ENCODE measurements at regions not wholly inside any gene's neighbourhood (a gene's known extent, or its start where the extent isn't known, plus 50 kb on each side); places are given as distances from the start of the nearest gene placed in this dataset.

DNA sequence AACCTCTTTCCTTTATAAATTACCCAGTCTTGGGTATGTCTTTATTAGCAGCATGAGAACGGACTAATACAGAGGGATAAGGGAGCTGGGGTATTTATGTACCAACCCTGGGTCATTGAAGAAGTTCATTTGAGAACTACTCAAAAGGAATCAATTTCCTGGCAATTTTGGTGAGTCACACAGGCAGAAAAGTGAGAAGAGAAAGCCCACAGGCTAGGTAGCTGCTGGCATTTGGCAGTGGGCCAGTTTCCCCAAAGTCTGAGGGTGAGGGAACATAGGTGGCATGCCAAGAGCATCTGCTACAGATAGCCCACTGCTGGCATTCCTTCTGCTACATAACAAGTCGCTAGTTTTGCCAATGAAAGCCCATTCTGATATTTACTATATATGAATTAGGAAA, 411.2 kb downstream of the MID1IP1 start:
- DNase-seq (ENCODE audit: low read depth in 2 of 2, low spot score in 1 of 2) = no peak

DNA sequence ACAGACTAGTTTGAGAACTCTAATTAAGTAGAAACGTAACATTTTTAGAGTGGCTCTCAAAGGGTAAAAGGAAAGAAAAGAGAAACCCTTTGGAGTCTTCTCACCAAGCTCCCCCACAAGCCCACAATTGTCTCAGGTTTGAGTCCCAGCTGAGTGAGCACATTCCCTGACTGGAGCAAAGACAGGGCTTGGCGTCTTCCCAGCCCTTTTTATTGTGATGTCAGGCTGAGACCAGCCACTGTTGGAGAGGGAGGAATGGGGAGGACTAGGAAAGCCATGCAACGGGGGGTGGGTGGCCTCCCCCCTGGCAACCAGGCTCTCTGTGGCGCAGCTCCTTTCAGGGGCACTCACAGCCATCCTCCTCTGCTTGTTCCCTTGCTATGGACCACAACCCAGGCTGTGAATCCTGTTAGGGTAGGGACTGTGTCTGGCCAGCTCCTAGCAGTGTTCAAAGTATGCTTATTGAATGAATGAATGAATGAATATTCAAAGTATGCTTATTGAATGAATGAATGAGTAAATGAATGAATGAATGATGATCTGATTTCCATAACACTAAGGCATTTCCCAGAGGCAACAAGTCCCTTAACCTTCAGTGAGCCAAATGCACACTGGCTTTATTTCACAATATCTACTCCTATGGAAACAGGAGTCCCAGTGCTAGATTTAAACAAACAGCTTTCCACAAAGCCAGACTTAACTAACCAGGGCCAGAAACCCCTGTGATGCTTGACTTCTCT, 413.3 kb downstream of the MID1IP1 start:
- DNase-seq (ENCODE audit: low read depth in 2 of 2, low spot score in 1 of 2) = no peak

DNA sequence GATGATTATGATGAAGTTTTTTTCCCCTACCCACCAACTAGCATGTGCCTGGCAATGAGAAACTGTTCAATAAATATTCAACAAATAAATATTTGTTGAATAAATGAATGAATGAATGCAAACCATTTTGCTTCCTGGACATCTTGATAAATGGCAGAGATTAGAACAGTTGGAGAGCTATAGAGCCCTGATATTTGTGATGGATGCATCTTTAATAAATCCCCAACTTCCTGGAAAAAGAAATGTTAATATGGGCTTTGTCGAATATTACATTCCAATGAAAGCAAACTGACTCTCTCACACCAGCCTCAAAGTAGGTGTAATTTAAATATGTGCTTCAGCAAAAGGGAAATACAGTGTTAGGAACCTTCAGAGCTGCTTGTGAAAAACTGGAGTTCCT, 419.7 kb downstream of the MID1IP1 start:
- DNase-seq (ENCODE audit: low read depth in 2 of 2, low spot score in 1 of 2) = no peak

DNA sequence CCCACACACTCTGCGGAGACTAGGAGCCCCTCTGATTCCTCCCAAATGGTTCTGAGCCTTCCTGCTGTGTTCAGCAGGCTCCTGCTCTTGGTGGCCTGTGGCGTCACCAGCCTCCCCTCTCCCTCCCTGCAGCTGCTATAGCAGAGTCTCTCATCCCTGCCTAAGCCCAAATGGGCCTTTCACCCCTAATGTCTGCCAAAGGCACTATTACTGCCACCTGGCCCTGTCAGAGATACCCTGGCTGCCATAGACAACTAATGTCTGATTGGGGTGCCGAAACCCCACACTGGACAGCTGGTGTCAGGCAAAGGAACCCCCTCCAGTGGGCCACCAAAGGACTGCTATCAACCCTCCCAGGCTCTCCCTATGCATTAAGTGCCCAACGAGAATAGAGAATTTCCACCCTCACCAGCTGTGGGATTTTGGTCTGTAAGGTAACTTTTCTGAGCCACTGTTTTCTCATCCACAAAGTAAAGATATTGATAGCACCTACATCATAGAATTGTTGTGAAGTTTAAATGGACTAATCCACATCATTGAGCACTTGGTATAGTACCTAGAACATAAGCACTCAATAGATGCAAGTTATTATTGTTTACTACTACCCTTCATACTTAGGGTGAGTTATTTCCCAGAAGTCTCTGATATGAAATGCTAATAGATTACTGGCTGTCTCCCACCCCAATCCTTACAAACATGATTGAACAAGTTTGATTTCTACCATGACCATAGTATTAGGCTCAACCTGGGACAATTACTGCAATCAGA, 421.3 kb downstream of the MID1IP1 start:
- no peak for DNase-seq (ENCODE audit: low read depth in 2 of 2, low spot score in 1 of 2)

DNA sequence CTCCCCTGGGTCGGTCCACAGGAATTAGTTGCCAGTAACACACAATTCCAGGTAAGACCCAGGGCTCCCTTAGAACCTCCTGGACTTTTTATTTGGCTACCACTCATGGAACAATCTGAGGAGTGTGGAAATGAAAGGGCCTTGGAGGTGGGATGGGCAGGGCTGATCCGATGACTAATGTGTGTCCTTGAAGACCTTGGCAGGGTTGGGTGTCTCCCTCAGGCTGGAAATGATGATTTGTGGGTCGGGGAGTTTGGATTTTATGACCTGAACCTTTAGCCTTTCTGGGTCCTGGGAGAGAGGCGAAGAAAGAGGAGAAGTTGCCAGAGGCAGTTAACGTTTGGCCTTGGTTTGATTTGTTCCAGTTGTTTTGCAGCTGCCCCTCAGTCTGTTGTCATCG, 425.0 kb downstream of the MID1IP1 start:
- no peak for DNase-seq (ENCODE audit: low read depth in 2 of 2, low spot score in 1 of 2)

DNA sequence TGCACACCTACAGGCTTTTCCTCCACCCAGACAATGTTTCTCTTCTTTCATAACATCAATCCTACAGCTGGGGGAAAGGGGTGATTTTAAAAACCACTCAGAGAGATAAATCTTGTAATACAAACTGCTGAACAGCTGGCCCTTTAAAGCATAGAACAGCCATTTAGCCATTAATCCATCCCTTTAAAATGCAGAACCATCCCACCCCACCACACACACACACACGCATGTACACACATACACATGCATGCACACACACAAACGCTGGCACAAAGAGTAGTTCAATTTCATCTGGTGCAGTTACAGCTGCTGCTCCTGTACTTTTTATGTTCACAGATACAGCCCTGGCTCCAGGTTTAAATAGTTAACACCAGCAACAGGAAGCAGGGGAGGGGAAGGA, 426.1 kb downstream of the MID1IP1 start:
- DNase-seq (ENCODE audit: low read depth in 2 of 2, low spot score in 1 of 2) = no peak

DNA sequence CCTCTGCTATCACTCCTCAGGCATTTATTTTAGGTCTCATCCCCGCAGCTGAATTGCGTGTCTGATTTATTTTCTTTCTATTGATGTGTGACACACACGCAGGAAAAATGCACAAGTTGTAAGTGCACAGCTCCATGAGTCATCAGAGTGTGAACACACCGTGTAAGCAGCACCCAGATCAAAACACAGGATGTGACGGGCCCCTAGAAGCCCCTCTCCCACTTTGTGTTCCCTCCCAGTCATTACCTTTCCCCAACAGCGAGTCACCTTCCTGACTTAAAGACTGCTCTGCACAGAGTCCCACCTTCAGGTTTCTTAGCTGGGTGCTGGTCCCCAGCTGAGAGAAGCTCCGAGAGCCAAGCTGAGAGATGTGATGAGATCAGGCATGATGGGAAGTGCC, 436.7 kb downstream of the MID1IP1 start:
- no peak for DNase-seq (ENCODE audit: low read depth in 2 of 2, low spot score in 1 of 2)

DNA sequence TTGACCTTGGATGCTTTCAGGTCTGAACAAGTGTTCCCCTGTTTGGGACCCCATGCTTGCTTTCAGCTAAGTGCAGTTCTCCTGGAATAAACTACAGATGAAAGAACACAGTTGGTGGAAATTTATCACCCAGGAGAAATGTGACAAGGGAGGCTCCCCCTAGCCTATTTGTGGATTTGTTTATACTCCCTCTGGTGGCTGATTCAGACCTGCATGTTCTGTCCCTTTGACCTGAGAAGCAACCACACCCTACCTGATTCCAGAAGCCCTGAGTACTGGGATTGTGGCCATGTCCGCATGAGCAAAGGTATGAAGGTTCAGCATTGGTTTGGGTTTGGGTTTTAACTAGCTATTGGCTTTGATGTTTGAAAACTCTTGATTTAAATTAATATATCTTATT, 440.9 kb downstream of the MID1IP1 start:
- no peak for DNase-seq (ENCODE audit: low read depth in 2 of 2, low spot score in 1 of 2)

DNA sequence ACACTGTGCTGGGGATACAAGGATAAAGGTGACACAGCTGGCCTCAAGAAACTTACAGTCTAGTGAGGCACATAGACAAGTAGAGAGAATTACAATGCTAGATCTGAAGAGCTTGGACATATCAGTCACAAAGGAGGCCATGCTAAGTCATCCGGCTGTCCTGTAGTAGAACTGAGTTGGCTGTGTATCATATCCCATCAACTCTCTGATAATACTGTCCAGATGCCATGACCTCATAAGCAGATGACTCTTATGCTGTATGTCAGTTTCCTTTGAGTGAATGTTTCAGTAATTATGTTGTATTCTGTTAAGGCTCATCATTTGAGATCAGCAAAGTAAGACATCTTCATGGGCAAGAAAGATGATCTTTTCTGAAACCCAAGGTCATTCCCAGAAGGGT, 442.9 kb downstream of the MID1IP1 start:
- no peak for DNase-seq (ENCODE audit: low read depth in 2 of 2, low spot score in 1 of 2)

DNA sequence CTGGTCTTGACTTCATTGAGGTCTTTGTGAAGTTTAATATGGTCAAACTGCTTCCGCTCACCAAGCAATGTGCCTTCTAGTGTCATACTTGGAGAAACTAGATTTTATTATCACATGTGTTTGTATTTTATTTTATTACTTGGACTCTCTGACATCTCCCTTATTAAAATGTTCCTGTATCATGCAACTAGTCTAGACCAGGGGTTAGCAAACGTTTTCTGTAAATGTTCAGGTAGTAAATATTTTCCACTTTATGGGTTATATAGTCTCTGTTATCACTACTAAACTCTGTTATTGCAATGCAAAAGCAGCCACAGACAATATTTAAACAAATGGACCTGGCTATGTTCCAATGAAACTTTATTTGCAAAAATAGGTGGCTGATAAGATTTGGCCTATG, 443.8 kb downstream of the MID1IP1 start:
- DNase-seq (ENCODE audit: low read depth in 2 of 2, low spot score in 1 of 2) = no peak

DNA sequence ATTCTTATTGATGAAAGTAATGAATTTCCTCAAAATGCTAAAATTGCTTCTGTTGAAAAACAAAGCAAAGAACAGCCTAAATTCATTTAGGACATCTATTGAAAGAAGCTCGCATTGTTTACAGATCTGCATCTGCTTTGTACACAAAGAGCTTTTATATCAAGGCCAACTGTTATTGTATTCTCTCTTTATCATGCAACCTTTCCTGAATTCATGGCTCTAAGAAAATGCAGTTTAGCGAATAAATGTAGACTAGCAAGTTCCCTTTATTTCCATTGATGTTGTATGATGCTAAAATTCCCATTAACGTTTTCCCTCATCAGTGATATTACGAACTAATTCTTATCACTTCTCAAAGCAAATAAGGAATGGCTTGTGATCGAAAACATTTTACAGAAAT, 446.3 kb downstream of the MID1IP1 start:
- DNase-seq (ENCODE audit: low read depth in 2 of 2, low spot score in 1 of 2) = no peak

DNA sequence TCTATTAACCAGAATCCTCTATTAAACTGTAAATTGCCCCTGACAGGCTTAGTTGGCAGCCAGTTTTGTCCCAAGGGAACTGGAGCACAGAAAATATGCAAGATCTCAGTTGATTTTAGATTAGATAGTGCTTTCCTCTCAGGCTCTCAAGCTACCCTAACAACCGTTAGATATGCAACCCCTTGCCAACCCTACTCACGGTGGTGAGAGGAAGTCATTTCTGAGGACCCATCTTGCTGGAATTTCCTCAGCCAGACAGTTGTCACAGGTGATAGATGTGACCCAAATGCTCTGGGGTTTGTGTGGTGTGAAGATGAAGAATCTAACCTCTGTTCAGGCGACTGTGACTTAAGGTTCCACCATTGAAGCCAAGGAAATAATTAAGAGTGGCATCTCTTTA, 447.1 kb downstream of the MID1IP1 start:
- no peak for DNase-seq (ENCODE audit: low read depth in 2 of 2, low spot score in 1 of 2)

DNA sequence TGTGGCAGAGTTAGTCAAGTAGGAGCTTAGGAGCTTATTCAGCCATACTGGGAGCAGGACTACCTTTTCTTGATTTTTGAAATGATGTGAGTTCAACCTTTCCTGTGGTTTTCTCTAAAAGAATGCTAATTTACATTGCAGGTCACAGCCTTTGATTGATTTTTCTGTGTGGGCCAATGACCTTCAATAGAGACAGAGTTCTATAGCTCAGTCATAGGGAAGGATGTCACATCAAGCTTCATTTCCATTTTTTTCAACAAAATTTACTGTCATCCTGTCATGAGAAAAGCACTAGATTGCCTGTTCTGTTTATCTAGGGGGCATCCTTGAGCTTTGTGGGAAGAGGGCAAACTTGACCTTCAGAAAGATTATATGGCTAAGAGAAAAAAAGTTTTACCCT, 448.7 kb downstream of the MID1IP1 start:
- DNase-seq (ENCODE audit: low read depth in 2 of 2, low spot score in 1 of 2) = no peak

DNA sequence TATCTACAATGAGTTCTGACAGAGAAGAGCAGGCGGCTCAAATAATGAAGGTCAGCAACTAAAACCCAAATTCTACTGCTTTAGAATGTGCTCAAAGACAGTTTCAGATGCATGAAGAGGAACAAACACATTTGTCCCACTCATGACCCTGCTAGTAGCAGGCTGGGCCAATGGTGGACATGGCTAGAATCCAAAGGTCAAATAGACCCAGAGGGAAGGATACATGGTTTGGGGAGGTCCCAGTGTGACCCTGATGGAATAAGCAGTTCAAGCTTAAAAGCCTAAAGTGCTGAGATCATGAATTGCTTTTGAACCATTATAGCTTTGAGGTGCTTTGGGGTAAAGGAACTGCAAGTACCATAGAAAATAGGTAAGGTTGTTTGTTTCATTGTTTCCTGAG, 450.7 kb downstream of the MID1IP1 start:
- DNase-seq (ENCODE audit: low read depth in 2 of 2, low spot score in 1 of 2) = no peak

DNA sequence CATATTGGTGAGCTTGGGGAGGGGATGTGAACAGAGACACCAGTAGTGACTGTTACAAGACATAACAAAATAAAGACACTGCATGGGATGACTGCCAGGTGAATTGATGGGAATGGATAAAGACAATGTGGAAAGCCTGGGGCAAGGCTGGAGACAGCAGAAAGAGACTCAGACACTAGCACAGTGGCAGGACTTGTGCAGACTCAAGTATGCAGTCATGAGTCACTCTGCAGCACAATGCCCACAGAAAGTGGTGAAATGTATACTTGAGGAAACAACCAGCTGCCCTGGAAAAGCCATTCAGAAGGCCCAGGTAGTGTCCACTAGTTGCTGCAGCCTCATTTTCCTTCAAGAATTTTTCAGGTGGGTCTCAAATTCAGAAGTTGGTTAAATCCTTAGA, 452.3 kb downstream of the MID1IP1 start:
- no peak for DNase-seq (ENCODE audit: low read depth in 2 of 2, low spot score in 1 of 2)

DNA sequence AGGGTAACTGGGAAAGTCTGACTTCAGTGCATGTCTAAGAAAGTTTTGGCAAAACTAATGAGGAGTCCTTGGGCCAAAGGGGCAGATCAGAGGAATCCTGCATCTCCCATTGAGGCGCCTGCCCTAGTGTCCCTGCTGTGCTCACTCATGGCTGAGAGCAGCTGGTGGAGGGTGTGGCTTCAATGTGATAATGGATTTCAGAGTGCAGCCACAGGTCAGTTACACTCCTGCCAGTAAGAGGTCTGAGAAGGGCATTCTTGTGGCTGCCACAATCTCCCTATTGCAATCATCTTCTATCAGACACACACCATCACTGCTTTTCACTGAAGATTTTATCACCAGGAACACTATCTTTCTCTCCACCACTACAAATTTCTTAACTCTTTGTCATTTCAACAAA, 457.1 kb downstream of the MID1IP1 start:
- no peak for DNase-seq (ENCODE audit: low read depth in 2 of 2, low spot score in 1 of 2)

DNA sequence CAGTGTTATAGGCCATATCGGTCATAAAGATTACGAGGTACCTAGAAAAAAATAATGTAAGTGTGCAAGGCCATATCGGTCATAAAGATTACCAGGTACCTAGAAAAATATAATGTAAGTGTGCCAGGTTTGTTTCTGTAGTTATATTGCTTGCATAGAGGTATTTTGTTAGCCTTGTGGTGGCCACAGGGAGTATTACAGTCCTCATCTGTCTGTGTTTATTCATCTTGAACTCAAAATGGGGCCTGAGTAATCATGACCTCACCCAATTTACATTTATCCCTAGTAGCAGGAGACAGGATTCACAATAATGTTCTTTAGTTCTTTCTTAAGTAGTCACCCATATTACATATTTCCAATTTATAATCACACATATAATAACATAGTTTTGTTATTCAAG, 459.7 kb downstream of the MID1IP1 start:
- DNase-seq (ENCODE audit: low read depth in 2 of 2, low spot score in 1 of 2) = no peak

DNA sequence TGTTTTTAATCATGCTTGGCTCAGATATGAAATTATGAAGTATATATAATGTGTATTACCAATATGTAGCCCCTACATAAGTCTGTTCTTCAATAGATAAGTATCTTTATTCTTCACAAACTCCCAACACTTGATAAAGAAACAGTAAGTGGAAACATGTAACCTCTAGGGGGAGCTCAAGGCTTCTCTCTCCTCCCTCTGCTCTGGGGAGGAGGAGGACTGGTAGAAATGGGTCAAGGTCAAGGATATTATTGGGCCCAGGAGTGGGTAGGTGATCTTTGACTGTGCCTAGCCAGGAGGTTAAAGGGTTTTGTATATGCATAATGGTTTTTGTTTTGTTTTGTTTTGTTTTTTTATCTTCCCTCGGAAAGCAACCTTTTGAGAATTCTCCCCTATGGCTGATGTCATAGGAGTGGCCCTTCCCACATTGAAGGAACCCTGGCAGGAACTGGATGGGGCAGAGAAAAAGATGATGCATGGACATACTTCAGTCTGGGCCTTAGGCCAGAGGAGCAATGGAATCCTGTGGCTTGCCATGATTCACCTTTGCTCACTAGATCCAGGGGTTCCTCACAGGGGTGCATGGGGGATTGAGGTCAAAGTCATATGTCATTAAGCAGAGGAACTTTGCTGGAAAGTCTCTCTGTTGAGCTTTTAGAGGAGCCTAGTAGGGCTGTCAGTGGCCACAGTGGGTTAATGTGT, 460.3 kb downstream of the MID1IP1 start:
- no peak for DNase-seq (ENCODE audit: low read depth in 2 of 2, low spot score in 1 of 2)

DNA sequence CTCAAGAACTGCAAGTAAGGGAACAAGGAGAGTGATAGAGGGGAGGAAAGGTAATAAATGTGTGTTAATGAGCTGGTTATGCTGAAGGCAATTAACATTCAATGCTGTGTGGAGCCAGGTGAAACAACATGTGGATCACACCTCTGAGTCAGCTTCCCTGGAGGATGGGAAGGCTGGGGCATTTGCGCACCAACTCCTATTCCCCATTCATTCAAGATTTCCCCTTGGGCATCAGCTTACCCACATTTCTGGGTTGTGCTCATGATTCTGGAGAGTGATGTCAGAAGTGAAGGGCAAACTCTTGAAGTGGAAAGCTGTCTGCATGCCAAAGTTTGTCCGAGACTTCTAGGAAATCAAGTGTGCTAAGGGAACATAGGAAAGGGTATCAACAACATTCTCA, 461.4 kb downstream of the MID1IP1 start:
- DNase-seq (ENCODE audit: low read depth in 2 of 2, low spot score in 1 of 2) = no peak

DNA sequence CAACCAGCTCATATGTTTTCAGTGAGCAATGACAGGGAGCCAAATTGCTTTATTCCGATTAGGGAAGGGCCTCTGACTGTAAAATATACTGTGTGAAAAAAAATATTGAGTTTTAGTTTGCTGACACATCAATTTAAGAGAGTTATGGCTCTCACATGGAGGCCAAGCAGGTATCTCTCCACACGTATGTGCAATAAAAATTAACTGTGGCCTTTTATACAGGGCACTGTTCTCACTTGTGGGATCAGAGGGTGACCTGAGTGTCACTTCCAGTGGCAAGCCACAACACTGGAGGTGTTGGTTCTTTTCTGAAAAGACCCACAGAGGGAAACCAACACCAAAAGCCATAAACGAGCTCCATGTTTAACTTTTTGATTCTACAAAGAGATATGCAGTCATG, 462.8 kb downstream of the MID1IP1 start:
- DNase-seq (ENCODE audit: low read depth in 2 of 2, low spot score in 1 of 2) = no peak

DNA sequence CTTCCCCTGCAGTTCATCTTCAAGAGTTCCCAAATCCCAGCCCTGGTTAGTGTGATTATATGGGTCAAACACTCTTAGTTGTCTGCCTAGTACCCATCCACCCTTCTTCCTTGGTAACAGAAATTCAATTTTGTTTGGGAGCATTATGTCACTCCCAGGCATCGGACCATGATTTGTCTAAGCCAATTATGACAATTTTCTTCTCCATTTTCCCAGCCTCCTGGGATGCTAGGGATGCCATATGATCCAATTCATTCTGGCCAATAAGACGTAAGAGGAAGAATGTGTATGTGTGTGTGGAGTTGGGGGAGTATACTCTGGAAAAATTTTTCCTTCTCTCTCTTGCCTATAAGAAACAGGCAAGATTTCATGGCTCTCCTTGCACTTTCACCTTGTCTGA, 465.9 kb downstream of the MID1IP1 start:
- no peak for DNase-seq (ENCODE audit: low read depth in 2 of 2, low spot score in 1 of 2)

DNA sequence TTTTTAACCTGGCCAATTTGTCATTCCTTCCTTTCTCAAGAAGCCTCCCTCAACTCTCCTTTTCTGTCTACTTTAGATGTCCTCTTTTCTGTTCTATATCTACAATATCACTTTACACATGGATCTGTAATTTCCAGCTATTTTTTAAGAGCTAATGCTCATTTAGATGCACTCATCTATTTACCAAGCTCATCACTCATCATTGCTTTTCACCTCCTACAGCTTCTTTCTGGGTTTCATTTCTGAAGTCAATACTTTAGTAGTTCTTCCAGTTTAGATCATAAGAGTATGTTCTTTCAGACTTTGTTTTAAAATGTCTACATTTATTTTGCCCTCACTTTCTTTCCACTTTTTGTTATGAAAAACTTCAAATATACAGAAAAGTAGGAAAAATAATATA, 466.9 kb downstream of the MID1IP1 start:
- no peak for DNase-seq (ENCODE audit: low read depth in 2 of 2, low spot score in 1 of 2)
